GM23338 (cell line): ENCODE measurements at regions not wholly inside any gene's neighbourhood (a gene's known extent, or its start where the extent isn't known, plus 50 kb on each side); places are given as distances from the start of the nearest gene placed in this dataset.

Source experiments
- ATAC-seq: fragments of 200-7000 bp; cut with Tn5 transposase; 3 replicates; pipeline ENCODE4 v1.9.1; 2020
- DNase-seq: peaks from one replicate; pipeline ENCODE4 v3.0.0-alpha.2; 2015; ENCODE audit warnings: low spot score
- H2AFZ ChIP-seq: fragments of 200-600 bp; sonication (generic); 2 replicates; pipeline ENCODE4 v1.8.0; 2016; ENCODE audit warnings: antibody characterized with exemption, mild to moderate bottlenecking, moderate library complexity
- H3F3A ChIP-seq: fragments of 200-600 bp; sonication (generic); replicated peaks from 2 replicates; pipeline ENCODE4 v1.8.0; 2017; ENCODE audit warnings: antibody characterized with exemption, mixed run types, low read depth
- H3K27ac ChIP-seq: fragments of 200-600 bp; sonication (generic); 2 replicates; pipeline ENCODE4 v1.6.1; 2016; ENCODE audit warnings: low read depth
- H3K27me3 ChIP-seq: fragments of 200-600 bp; sonication (generic); 2 replicates; pipeline ENCODE4 v1.8.0; 2016; ENCODE audit warnings: mild to moderate bottlenecking, mixed run types, moderate library complexity; ENCODE audit not compliant: insufficient read depth
- H3K36me3 ChIP-seq: fragments of 200-600 bp; sonication (generic); 2 replicates; pipeline ENCODE4 v1.8.0; 2016; ENCODE audit warnings: mild to moderate bottlenecking; ENCODE audit not compliant: insufficient read depth
- H3K4me1 ChIP-seq: fragments of 200-600 bp; sonication (generic); 2 replicates; pipeline ENCODE4 v1.8.0; 2016; ENCODE audit warnings: mild to moderate bottlenecking, moderate library complexity; ENCODE audit not compliant: insufficient read depth
- H3K4me2 ChIP-seq: fragments of 200-600 bp; sonication (generic); 2 replicates; pipeline ENCODE4 v1.7.1; 2017; ENCODE audit warnings: mixed run types
- H3K4me3 ChIP-seq: fragments of 200-600 bp; sonication (generic); 2 replicates; pipeline ENCODE4 v1.6.1; 2016; ENCODE audit warnings: mixed run types
- H3K79me2 ChIP-seq: fragments of 200-600 bp; sonication (generic); replicated peaks from 2 replicates; pipeline ENCODE4 v1.8.0; 2017; ENCODE audit warnings: mild to moderate bottlenecking; ENCODE audit not compliant: insufficient read depth
- H3K9me2 ChIP-seq: fragments of 200-600 bp; sonication (generic); 2 replicates; pipeline ENCODE4 v1.8.0; 2017; ENCODE audit not compliant: insufficient read depth
- H4K20me1 ChIP-seq: fragments of 200-600 bp; sonication (generic); replicated peaks from 2 replicates; pipeline ENCODE4 v1.8.0; 2017; ENCODE audit warnings: mild to moderate bottlenecking; ENCODE audit not compliant: insufficient read depth
- H3K27ac Mint-ChIP-seq: 2 replicates; pipeline ENCODE4 v1.8.0; 2020; ENCODE audit warnings: inconsistent platforms, mild to moderate bottlenecking, moderate library complexity, mixed read lengths
- H3K27me3 Mint-ChIP-seq: 3 replicates; pipeline ENCODE4 v1.8.0; 2022; ENCODE audit warnings: low read depth, mild to moderate bottlenecking, moderate library complexity, mixed read lengths, inconsistent platforms; ENCODE audit not compliant: insufficient read depth, poor library complexity
- H3K36me3 Mint-ChIP-seq: 3 replicates; pipeline ENCODE4 v1.8.0; 2021; ENCODE audit warnings: low read depth, mild to moderate bottlenecking, inconsistent platforms, moderate library complexity, mixed read lengths
- H3K4me1 Mint-ChIP-seq: 3 replicates; pipeline ENCODE4 v1.8.0; 2020; ENCODE audit warnings: mild to moderate bottlenecking, inconsistent platforms, mixed read lengths
- H3K4me3 Mint-ChIP-seq: 3 replicates; pipeline ENCODE4 v1.8.0; 2021; ENCODE audit warnings: moderate library complexity, mild to moderate bottlenecking, inconsistent platforms, mixed read lengths
- H3K9me3 Mint-ChIP-seq: 3 replicates; pipeline ENCODE4 v1.8.0; 2020; ENCODE audit warnings: moderate library complexity, mild to moderate bottlenecking, inconsistent platforms, mixed read lengths
- CREB1 ChIP-seq: fragments of 250-450 bp; sonication (Bioruptor Pico); IDR thresholded peaks from 2 replicates; pipeline ENCODE4 v1.5.0; 2020; ENCODE audit warnings: low read depth, mild to moderate bottlenecking, moderate library complexity
- ETS1 ChIP-seq: IDR thresholded peaks from 2 replicates; pipeline ENCODE4 v1.6.1; 2016; ENCODE audit warnings: antibody characterized with exemption
- EZH2 ChIP-seq: fragments of 200-600 bp; sonication (generic); IDR thresholded peaks from one replicate; pipeline ENCODE4 v1.8.0; 2017; ENCODE audit warnings: antibody characterized with exemption, mild to moderate bottlenecking, low read depth; ENCODE audit not compliant: unreplicated experiment
- EZH2phosphoT487 ChIP-seq: fragments of 200-600 bp; sonication (generic); IDR thresholded peaks from one replicate; pipeline ENCODE4 v1.8.1; 2018; ENCODE audit warnings: antibody characterized with exemption; ENCODE audit not compliant: unreplicated experiment
- JUNB ChIP-seq: IDR thresholded peaks from one replicate; pipeline ENCODE4 v1.6.1; 2016; ENCODE audit warnings: antibody characterized with exemption; ENCODE audit not compliant: unreplicated experiment
- NANOG ChIP-seq: IDR thresholded peaks from 2 replicates; pipeline ENCODE4 v1.6.1; 2016; ENCODE audit warnings: antibody characterized with exemption, borderline replicate concordance
- POLR2AphosphoS5 ChIP-seq: IDR thresholded peaks from 2 replicates; pipeline ENCODE4 v1.6.1; 2016; ENCODE audit warnings: antibody characterized with exemption, low read depth
- REST ChIP-seq: IDR thresholded peaks from one replicate; pipeline ENCODE4 v1.6.1; 2018; ENCODE audit warnings: antibody characterized with exemption; ENCODE audit not compliant: unreplicated experiment
- ZNF114 ChIP-seq: fragments of 250-450 bp; sonication (Bioruptor Pico); IDR thresholded peaks from 2 replicates; pipeline ENCODE4 v1.5.0; 2020; ENCODE audit warnings: mild to moderate bottlenecking, moderate library complexity
- TF ChIP-seq, protein P1 (sequence below), 2 experiments: fragments of 200-600 bp in 1 of 2; sonication (generic) in 1 of 2; conservative IDR thresholded peaks; 2 replicates each; pipeline versions ENCODE4 v1.5.1 to v1.6.1; 2016 to 2017; ENCODE audit warnings: antibody characterized with exemption in 2 of 2, low read depth in 2 of 2, mild to moderate bottlenecking in 2 of 2, moderate library complexity in 1 of 2

DNA sequence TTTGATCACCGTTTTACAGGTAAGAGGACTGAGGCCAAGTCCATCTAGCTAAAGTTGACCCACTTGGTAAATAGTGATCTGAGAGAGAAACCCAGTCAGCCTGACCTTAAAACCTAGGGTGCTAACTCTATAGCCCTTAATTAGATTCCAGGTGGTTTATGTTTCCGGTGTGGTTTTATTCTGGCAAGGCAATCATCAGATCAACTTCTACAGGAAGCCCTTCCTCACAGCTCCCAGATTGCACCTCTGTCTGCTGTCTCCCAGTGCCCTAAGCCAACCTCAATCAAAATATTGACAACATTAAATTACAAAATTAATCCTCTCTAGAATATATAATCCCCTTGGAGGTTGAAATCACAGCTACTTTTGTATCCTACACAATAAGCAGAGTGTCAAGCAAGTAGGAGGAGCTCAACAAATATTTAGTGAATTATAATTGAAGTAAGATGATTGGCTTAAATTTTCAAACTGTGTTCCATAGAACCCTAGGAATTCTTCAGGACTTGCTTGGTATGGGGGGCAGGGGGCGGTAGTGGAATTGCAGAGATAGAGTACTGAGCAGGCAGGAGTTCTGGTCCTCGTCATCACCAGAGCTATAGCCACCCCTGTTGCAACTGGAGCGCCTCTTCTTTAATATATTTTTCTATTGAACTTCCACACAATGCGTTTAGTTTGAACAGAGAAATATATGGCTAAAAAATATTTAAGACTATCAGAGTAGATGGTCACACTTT, 692.8 kb upstream of the LRRN3 start:
- H3K27me3 ChIP-seq: no peaks in the 10 kb centered on the region
- no peak overlapping the region for H3K27ac ChIP-seq
- Mint-ChIP-seq H3K27me3 (no peaks in the 10 kb centered on the region), H3K4me3 (no peak overlapping the region), H3K36me3 (no peaks in the 10 kb centered on the region), H3K9me3 (no peaks in the 10 kb centered on the region), H3K27ac (no peak overlapping the region), H3K4me1 (no peaks in the 10 kb centered on the region; the same call in 2 of the 3 replicates)
- no peak overlapping the region for H3K4me3 ChIP-seq
- no peak overlapping the region for H2AFZ ChIP-seq
- H3K36me3 ChIP-seq: no peaks in the 10 kb centered on the region
- no peak overlapping the region for H3K4me2 ChIP-seq
- TF ChIP-seq, protein P1, sequence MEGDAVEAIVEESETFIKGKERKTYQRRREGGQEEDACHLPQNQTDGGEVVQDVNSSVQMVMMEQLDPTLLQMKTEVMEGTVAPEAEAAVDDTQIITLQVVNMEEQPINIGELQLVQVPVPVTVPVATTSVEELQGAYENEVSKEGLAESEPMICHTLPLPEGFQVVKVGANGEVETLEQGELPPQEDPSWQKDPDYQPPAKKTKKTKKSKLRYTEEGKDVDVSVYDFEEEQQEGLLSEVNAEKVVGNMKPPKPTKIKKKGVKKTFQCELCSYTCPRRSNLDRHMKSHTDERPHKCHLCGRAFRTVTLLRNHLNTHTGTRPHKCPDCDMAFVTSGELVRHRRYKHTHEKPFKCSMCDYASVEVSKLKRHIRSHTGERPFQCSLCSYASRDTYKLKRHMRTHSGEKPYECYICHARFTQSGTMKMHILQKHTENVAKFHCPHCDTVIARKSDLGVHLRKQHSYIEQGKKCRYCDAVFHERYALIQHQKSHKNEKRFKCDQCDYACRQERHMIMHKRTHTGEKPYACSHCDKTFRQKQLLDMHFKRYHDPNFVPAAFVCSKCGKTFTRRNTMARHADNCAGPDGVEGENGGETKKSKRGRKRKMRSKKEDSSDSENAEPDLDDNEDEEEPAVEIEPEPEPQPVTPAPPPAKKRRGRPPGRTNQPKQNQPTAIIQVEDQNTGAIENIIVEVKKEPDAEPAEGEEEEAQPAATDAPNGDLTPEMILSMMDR (conservative IDR thresholded peaks at IDR 0.05; ENCODE audit: low read depth in 2 of 2): peak; percentile 35 to 51
- TF ChIP-seq NANOG: no peak
- no peaks in the 10 kb centered on the region for H3F3A ChIP-seq
- H4K20me1 ChIP-seq: no peaks in the 10 kb centered on the region
- ATAC-seq (peak; percentile 39; the same call in 2 of the 3 replicates), DNase-seq (peak; percentile 12)
- H3K4me1 ChIP-seq: no peaks in the 10 kb centered on the region
- H3K9me2 ChIP-seq: 0 out of 2 replicates have a peak, but pooled peaks cover 3% of the 10 kb centered on the region
- H3K79me2 ChIP-seq: no peaks in the 10 kb centered on the region

GRCh38 chr7:110399421-110399820, 691.5 kb upstream of the LRRN3 start:
- Mint-ChIP-seq H3K9me3 (no peaks in the 10 kb centered on the region), H3K36me3 (no peaks in the 10 kb centered on the region), H3K4me1 (no peaks in the 10 kb centered on the region; the same call in 2 of the 3 replicates), H3K27me3 (no peaks in the 10 kb centered on the region), H3K27ac (no peak overlapping the region), H3K4me3 (no peak overlapping the region)
- DNase-seq (no peak), ATAC-seq (no peak)
- H3K79me2 ChIP-seq: no peaks in the 10 kb centered on the region
- no peak overlapping the region for H3K4me3 ChIP-seq
- H3K27ac ChIP-seq: no peak overlapping the region
- H3K4me1 ChIP-seq: no peaks in the 10 kb centered on the region
- no peak overlapping the region for H3K4me2 ChIP-seq
- no peaks in the 10 kb centered on the region for H3K27me3 ChIP-seq
- no peaks in the 10 kb centered on the region for H3F3A ChIP-seq
- H2AFZ ChIP-seq: no peak overlapping the region
- no peaks in the 10 kb centered on the region for H4K20me1 ChIP-seq
- H3K9me2 ChIP-seq: 0 out of 2 replicates have a peak, but pooled peaks cover 3% of the 10 kb centered on the region
- H3K36me3 ChIP-seq: no peaks in the 10 kb centered on the region
- no peak for TF ChIP-seq JUNB
- no peak for TF ChIP-seq EZH2
- no peak for TF ChIP-seq REST
- no peak for TF ChIP-seq ZNF114 (CRISPR knock-in tag)
- TF ChIP-seq EZH2phosphoT487: no peak
- no peak for TF ChIP-seq ETS1
- no peak for TF ChIP-seq POLR2AphosphoS5
- TF ChIP-seq, protein P1 (conservative IDR thresholded peaks at IDR 0.05; ENCODE audit: low read depth in 2 of 2): no peak
- TF ChIP-seq CREB1 (CRISPR knock-in tag): no peak
